Fibroblast of lung (primary cell): ENCODE measurements at regions not wholly inside any gene's neighbourhood (a gene's known extent, or its start where the extent isn't known, plus 50 kb on each side); places are given as distances from the start of the nearest gene placed in this dataset.
"Not testable (repeated sequence)": the region's sequence is repeated elsewhere in the genome, so short reads cannot be mapped to it uniquely, and the experiment has no call there.

Source experiments
- DNase-seq, 2 donors: peaks; one replicate each; pipeline versions ENCODE4 v3.0.0 to v3.0.0-alpha.2; 2010; ENCODE audit warnings: low read depth in 2 of 2
- H2AFZ ChIP-seq: 2 replicates; pipeline ENCODE4 v1.5.1; 2012; ENCODE audit warnings: low read length, control low read depth, inconsistent platforms
- H3K27ac ChIP-seq: 2 replicates; pipeline ENCODE4 v1.5.1; 2011; ENCODE audit warnings: low read length, control low read depth; ENCODE audit not compliant: insufficient read depth
- H3K27me3 ChIP-seq: 2 replicates; pipeline ENCODE4 v1.5.1; 2011; ENCODE audit warnings: mild to moderate bottlenecking, low read length; ENCODE audit not compliant: control insufficient read depth, insufficient read depth
- H3K36me3 ChIP-seq: 2 replicates; pipeline ENCODE4 v1.5.1; 2011; ENCODE audit warnings: low read length; ENCODE audit not compliant: control insufficient read depth, insufficient read depth
- H3K4me1 ChIP-seq: 2 replicates; pipeline ENCODE4 v1.5.1; 2011; ENCODE audit warnings: low read length; ENCODE audit not compliant: control insufficient read depth, insufficient read depth; ENCODE audit errors: extremely low read depth
- H3K4me2 ChIP-seq: 2 replicates; pipeline ENCODE4 v1.5.1; 2011; ENCODE audit warnings: low read length, control low read depth; ENCODE audit not compliant: insufficient read depth; ENCODE audit errors: extremely low read depth
- H3K4me3 ChIP-seq, 4 experiments: fragments of 200-600 bp in 1 of 4; sonication (generic) in 1 of 4; replicated peaks in 1 of 4; 2 replicates each; pipeline ENCODE4 v1.5.1; 2011 to 2016; ENCODE audit warnings: low read length in 4 of 4, low read depth in 3 of 4, mild to moderate bottlenecking in 3 of 4, control low read depth in 2 of 4, inconsistent platforms in 1 of 4, mixed read lengths in 1 of 4; ENCODE audit not compliant: insufficient read depth in 1 of 4; ENCODE audit errors: control extremely low read depth in 1 of 4
- H3K79me2 ChIP-seq: 2 replicates; pipeline ENCODE4 v1.5.1; 2012; ENCODE audit warnings: mild to moderate bottlenecking, low read length, inconsistent platforms; ENCODE audit not compliant: control insufficient read depth, insufficient read depth
- H3K9ac ChIP-seq: 2 replicates; pipeline ENCODE4 v1.5.1; 2011; ENCODE audit warnings: mild to moderate bottlenecking, low read length, control low read depth; ENCODE audit not compliant: insufficient read depth
- H3K9me3 ChIP-seq: 2 replicates; pipeline ENCODE4 v1.5.1; 2012; ENCODE audit warnings: low read depth, low read length; ENCODE audit not compliant: control insufficient read depth, insufficient read depth
- H4K20me1 ChIP-seq: 2 replicates; pipeline ENCODE4 v1.5.1; 2011; ENCODE audit warnings: low read length; ENCODE audit not compliant: control insufficient read depth, insufficient read depth; ENCODE audit errors: extremely low read depth
- CTCF ChIP-seq, 2 donors: IDR thresholded peaks in 1 of 2; conservative IDR thresholded peaks in 1 of 2; 1 replicate in 1 of 2; 2 replicates in 1 of 2; pipeline ENCODE4 v1.5.1; 2011 to 2012; ENCODE audit warnings: low read length in 2 of 2, control low read depth in 1 of 2, inconsistent platforms in 1 of 2, low read depth in 1 of 2, mild to moderate bottlenecking in 1 of 2
- EZH2 ChIP-seq: IDR thresholded peaks from 2 replicates; pipeline ENCODE4 v1.5.1; 2012; ENCODE audit warnings: low read length, control low read depth, mild to moderate bottlenecking; ENCODE audit errors: missing control alignments

DNA sequence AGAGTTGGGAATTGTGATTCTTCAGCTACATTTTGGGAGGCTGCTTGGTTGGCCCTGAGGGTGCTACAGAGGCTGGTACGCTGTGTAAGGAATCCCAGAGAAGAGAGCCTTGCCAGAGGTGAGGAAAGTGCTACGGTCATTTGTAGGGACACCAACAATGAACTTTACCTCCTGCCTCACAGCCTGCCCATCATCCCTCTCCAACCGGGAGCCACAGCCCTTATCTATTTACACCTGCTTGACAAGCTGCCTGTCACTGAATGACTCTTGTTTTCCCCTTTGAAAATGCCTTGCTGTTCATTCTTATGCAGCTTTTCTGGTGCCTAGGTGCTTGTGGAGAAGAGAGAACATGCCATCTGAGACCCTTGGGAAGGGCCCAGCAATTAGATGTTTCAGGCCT, 110.8 kb downstream of the PCSK1 start:
- Histone ChIP-seq H3K79me2 (no peaks in the 10 kb centered on the region), H3K4me2 (no peak overlapping the region), H2AFZ (no peak overlapping the region), H3K9ac (no peak overlapping the region), H3K9me3 (no peaks in the 10 kb centered on the region), H3K4me3 (no peak overlapping the region), H3K36me3 (no peaks in the 10 kb centered on the region), H3K4me1 (peaks cover 8% of the 10 kb centered on the region), H4K20me1 (no peaks in the 10 kb centered on the region), H3K27ac (no peak overlapping the region), H3K27me3 (no peaks in the 10 kb centered on the region)
- no peak for DNase-seq
- TF ChIP-seq CTCF (conservative IDR thresholded peaks at IDR 0.05 in 1 of 2, IDR thresholded peaks at IDR 0.05 in 1 of 2; ENCODE audit: low read depth in 1 of 2, low read length in 2 of 2) (no peak), EZH2 (no peak)

DNA sequence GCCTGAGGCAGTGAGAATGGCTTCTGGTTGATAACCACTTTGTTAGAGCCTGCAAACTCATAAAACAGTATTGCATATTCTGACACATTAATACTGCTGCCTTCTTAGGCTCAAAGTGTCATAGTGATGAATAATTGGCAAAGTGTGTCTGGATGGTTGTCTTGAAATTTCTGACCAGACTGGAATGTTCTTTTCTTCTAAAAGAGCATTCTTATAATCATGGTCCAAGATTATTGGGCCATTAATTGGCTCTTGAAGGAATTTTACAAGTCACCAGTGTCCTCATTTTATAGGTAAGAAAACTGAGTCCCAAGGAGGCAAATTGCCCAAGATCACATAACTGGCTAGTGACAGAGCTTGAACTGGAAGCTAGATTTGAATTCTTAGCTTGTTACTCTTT, 111.7 kb downstream of the PCSK1 start:
- H3K9ac ChIP-seq: no peak overlapping the region
- no peak overlapping the region for H3K4me3 ChIP-seq
- no peak overlapping the region for H2AFZ ChIP-seq
- H3K4me2 ChIP-seq: no peak overlapping the region
- H4K20me1 ChIP-seq: no peaks in the 10 kb centered on the region
- peak in 1 of 2 donors; percentile 53 for DNase-seq
- H3K27me3 ChIP-seq: no peaks in the 10 kb centered on the region
- H3K79me2 ChIP-seq: no peaks in the 10 kb centered on the region
- no peak for TF ChIP-seq EZH2
- TF ChIP-seq CTCF (conservative IDR thresholded peaks at IDR 0.05 in 1 of 2, IDR thresholded peaks at IDR 0.05 in 1 of 2; ENCODE audit: low read depth in 1 of 2, low read length in 2 of 2): no peak
- no peaks in the 10 kb centered on the region for H3K9me3 ChIP-seq
- no peak overlapping the region for H3K27ac ChIP-seq
- peaks cover 8% of the 10 kb centered on the region for H3K4me1 ChIP-seq
- H3K36me3 ChIP-seq: no peaks in the 10 kb centered on the region

DNA sequence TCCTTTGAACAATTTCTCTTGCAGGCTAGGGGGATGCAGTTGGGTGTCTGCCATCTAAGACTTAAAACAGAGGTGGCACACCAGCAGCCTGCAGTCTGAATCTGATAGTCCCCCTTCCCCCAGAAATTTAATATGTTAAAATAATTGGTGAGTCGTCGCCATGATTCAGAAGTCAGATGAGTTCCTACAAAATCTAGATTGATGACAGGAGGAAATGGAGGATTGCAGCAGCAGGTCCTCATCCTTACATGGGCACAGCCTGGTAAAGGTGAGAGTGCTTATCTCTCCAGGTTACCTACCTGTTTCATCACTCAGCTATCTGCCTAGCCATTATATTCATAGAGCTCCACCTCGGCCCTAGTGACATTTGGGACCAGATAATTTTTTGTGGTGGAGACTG, 112.3 kb downstream of the PCSK1 start:
- no peak overlapping the region for H2AFZ ChIP-seq
- H3K36me3 ChIP-seq: no peaks in the 10 kb centered on the region
- no peak overlapping the region for H3K4me2 ChIP-seq
- no peaks in the 10 kb centered on the region for H3K27me3 ChIP-seq
- H3K9ac ChIP-seq: no peak overlapping the region
- TF ChIP-seq EZH2: no peak
- no peak for TF ChIP-seq CTCF (conservative IDR thresholded peaks at IDR 0.05 in 1 of 2, IDR thresholded peaks at IDR 0.05 in 1 of 2; ENCODE audit: low read depth in 1 of 2, low read length in 2 of 2)
- no peaks in the 10 kb centered on the region for H3K9me3 ChIP-seq
- no peaks in the 10 kb centered on the region for H3K79me2 ChIP-seq
- peaks cover 8% of the 10 kb centered on the region for H3K4me1 ChIP-seq
- no peak for DNase-seq
- no peak overlapping the region for H3K27ac ChIP-seq
- H4K20me1 ChIP-seq: no peaks in the 10 kb centered on the region
- no peak overlapping the region for H3K4me3 ChIP-seq

DNA sequence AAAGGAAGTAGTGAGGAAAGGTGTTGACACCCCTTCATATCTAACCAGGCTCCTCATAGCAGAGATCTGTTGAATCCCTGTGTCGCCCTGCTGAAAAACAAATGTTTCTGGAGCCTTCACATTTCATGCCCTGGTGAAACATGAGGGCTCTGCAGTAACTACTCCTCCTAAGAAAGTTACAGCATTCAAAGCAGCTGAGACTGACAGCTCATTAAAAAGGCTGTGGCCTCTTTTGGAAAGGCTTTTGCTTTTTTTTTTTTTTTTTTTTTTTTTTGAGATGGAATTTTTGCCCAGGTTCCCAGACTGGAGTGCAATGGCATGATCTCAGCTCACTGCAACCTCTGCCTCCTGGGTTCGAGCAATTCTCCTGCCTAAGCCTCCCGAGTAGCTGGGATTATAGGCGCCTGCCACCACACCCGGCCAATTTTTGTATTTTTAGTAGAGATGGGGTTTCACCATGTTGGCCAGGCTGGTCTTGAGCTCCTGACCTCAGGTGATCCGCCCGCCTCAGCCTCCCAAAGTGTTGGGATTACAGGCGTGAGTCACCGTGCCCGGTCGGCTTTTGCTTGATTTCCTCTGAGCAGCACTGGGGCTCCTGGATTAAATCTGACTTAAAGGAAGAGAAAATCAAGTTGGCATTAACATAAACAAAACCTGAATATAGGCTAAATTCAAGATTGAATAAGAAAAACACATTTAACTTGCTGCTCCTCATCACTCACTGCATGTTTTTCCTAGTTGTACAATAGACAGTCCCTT, 112.9 kb downstream of the PCSK1 start:
- DNase-seq: peak in 1 of 2 donors; percentile 32
- not testable (repeated sequence) for H3K27ac ChIP-seq, H3K9ac ChIP-seq

More for the DNA sequence above, 112.9 kb downstream of the PCSK1 start:
- not testable (repeated sequence) for H3K4me3 ChIP-seq, H3K4me1 ChIP-seq, H4K20me1 ChIP-seq, H3K27me3 ChIP-seq, H2AFZ ChIP-seq, H3K9me3 ChIP-seq, H3K4me2 ChIP-seq, H3K36me3 ChIP-seq, H3K79me2 ChIP-seq
